Endothelial cell of umbilical vein (primary cell): ENCODE measurements at regions not wholly inside any gene's neighbourhood (a gene's known extent, or its start where the extent isn't known, plus 50 kb on each side); places are given as distances from the start of the nearest gene placed in this dataset.
A peak's percentile ranks its signal among the peaks of the same experiment; 100 is the strongest.

ENCODE experiments used
- BruUV-seq: library from RNA; stranded (reverse); fragments of 400-500 nt; replicated peaks from 2 replicates; lab custom pipeline; 2021; lab: Mats Ljungman, UMichigan
- CTCF ChIA-PET: fragments of 300-600, 350-600 bp; sonication (Branson Sonifier 250); formaldehyde crosslinking; loops from one replicate; lab custom pipeline; 2021; ENCODE audit warnings: antibody characterized with exemption, inconsistent platforms; lab: Charles Lee
- POLR2A ChIA-PET: fragments of 300-600, 350-600 bp; sonication (Branson Sonifier 250); formaldehyde crosslinking; loops from one replicate; lab custom pipeline; 2021; ENCODE audit warnings: antibody characterized with exemption, inconsistent platforms; lab: Charles Lee
- DNase-seq: peaks from one replicate; pipeline ENCODE4 v3.0.0-alpha.2; 2011; ENCODE audit warnings: low read depth, low spot score
- FAIRE-seq: peaks from 2 replicates; lab custom pipeline; 2011; peaks lifted over from hg19 to GRCh38; lab: Jason Lieb, UNC
- H2AFZ ChIP-seq: 2 replicates; pipeline ENCODE4 v1.6.0; 2012; ENCODE audit warnings: low read depth, low read length, control low read depth, inconsistent platforms
- H3K27ac ChIP-seq: 2 replicates; pipeline ENCODE4 v1.5.1; 2011; ENCODE audit warnings: low read depth, mild to moderate bottlenecking, control low read depth, low read length, moderate library complexity; ENCODE audit not compliant: insufficient read depth
- H3K27me3 ChIP-seq, 2 experiments: 2 replicates each; pipeline versions ENCODE4 v1.6.0 to v1.6.1; 2011; ENCODE audit warnings: low read length in 2 of 2, mixed read lengths in 1 of 2; ENCODE audit not compliant: control insufficient read depth in 2 of 2, insufficient read depth in 2 of 2
- H3K36me3 ChIP-seq, 2 experiments: 2 replicates in 1 of 2; 3 replicates in 1 of 2; pipeline ENCODE4 v1.5.1; 2011; ENCODE audit warnings: low read length in 2 of 2, mild to moderate bottlenecking in 1 of 2, moderate library complexity in 1 of 2; ENCODE audit not compliant: control insufficient read depth in 2 of 2, insufficient read depth in 2 of 2; ENCODE audit errors: extremely low read depth in 1 of 2
- H3K4me1 ChIP-seq: 3 replicates; pipeline ENCODE4 v1.5.1; 2011; ENCODE audit warnings: mild to moderate bottlenecking, low read length; ENCODE audit not compliant: control insufficient read depth, insufficient read depth; ENCODE audit errors: extremely low read depth
- H3K4me2 ChIP-seq: 2 replicates; pipeline ENCODE4 v1.6.1; 2011; ENCODE audit warnings: low read length, control low read depth, mixed read lengths; ENCODE audit not compliant: insufficient read depth
- H3K4me3 ChIP-seq, 3 experiments: fragments of 200-600 bp in 1 of 3; sonication (generic), shearing (Covaris generic) in 1 of 3; replicated peaks in 1 of 3; 2 replicates each; pipeline ENCODE4 v1.5.1; 2011 to 2016; ENCODE audit warnings: control low read depth in 3 of 3, low read length in 3 of 3, mild to moderate bottlenecking in 2 of 3, inconsistent platforms in 1 of 3, low read depth in 1 of 3, moderate library complexity in 1 of 3; ENCODE audit not compliant: insufficient read depth in 1 of 3
- H3K79me2 ChIP-seq: 2 replicates; pipeline ENCODE4 v1.6.0; 2012; ENCODE audit warnings: low read length, inconsistent platforms; ENCODE audit not compliant: control insufficient read depth, insufficient read depth
- H3K9ac ChIP-seq: replicated peaks from 2 replicates; pipeline ENCODE3; 2011; ENCODE audit warnings: low read length, control low read depth; ENCODE audit not compliant: insufficient read depth; ENCODE audit errors: extremely low read depth
- H3K9me1 ChIP-seq: replicated peaks from 3 replicates; pipeline ENCODE4 v1.6.0; 2011; ENCODE audit warnings: mild to moderate bottlenecking, low read length; ENCODE audit not compliant: control insufficient read depth, insufficient read depth; ENCODE audit errors: extremely low read depth
- H3K9me3 ChIP-seq: replicated peaks from 2 replicates; pipeline ENCODE4 v1.5.1; 2012; ENCODE audit warnings: low read length, inconsistent platforms; ENCODE audit not compliant: control insufficient read depth, insufficient read depth
- H4K20me1 ChIP-seq: replicated peaks from 2 replicates; pipeline ENCODE3; 2011; ENCODE audit warnings: mild to moderate bottlenecking, low read length; ENCODE audit not compliant: control insufficient read depth, insufficient read depth; ENCODE audit errors: extremely low read depth
- CTCF ChIP-seq, 2 donors: IDR thresholded peaks; 1 replicate in 1 of 2; 2 replicates in 1 of 2; pipeline ENCODE4 v1.5.1; 2011; ENCODE audit warnings: low read length in 2 of 2, mild to moderate bottlenecking in 2 of 2, moderate library complexity in 2 of 2, control low read depth in 1 of 2, inconsistent platforms in 1 of 2, low read depth in 1 of 2; ENCODE audit not compliant: insufficient read depth in 1 of 2; ENCODE audit errors: extremely low read depth in 1 of 2
- EZH2 ChIP-seq: IDR thresholded peaks from 2 replicates; pipeline ENCODE4 v1.6.1; 2012; ENCODE audit warnings: borderline replicate concordance, low read depth, mild to moderate bottlenecking, moderate library complexity, low read length, inconsistent platforms; ENCODE audit not compliant: severe bottlenecking
- GATA2 ChIP-seq: IDR thresholded peaks from 2 replicates; pipeline ENCODE4 v1.7.0; 2011; ENCODE audit warnings: low read depth, mild to moderate bottlenecking, moderate library complexity, mixed read lengths, low read length; ENCODE audit not compliant: insufficient read length, insufficient read depth
- JUN ChIP-seq: IDR thresholded peaks from 2 replicates; pipeline ENCODE4 v1.6.1; 2011; ENCODE audit warnings: borderline replicate concordance, low read depth; ENCODE audit not compliant: insufficient read length, insufficient read depth
- MAX ChIP-seq: IDR thresholded peaks from 2 replicates; pipeline ENCODE4 v1.6.1; 2011; ENCODE audit not compliant: insufficient read depth, insufficient read length
- MYC ChIP-seq: IDR thresholded peaks from one replicate; pipeline ENCODE4 v1.6.1; 2011; ENCODE audit warnings: mild to moderate bottlenecking, low read depth, low read length
- POLR2A ChIP-seq: IDR thresholded peaks from 2 replicates; pipeline ENCODE4 v1.6.1; 2012; ENCODE audit warnings: low read depth, mild to moderate bottlenecking, control low read depth, low read length
- POLR2AphosphoS5 ChIP-seq: IDR thresholded peaks from 2 replicates; pipeline ENCODE4 v1.6.1; 2012; ENCODE audit warnings: low read depth, mild to moderate bottlenecking, control low read depth, low read length, moderate library complexity; ENCODE audit not compliant: insufficient read depth
- dilution Hi-C: fragments of 300-500 bp; cut with MboI; formaldehyde crosslinking; loops from one replicate; pipeline ENCODE4 v1.15.0; 2019; ENCODE audit warnings: low sequenced_read_pairs; ENCODE audit not compliant: extremely low pct_ligation_motif_present
- intact Hi-C: fragments of 100-400 bp; cut with micrococcal nuclease; formaldehyde crosslinking; loops from one replicate; pipeline ENCODE4 v1.10.0; 2022

- H3K36me3 ChIP-seq = no peaks in the 10 kb centered on the region
- H4K20me1 ChIP-seq = no peaks in the 10 kb centered on the region
- H3K9ac ChIP-seq = no peak overlapping the region
- POLR2A ChIA-PET = no interaction called here
- intact Hi-C loops = no loop called here
- no peak overlapping the region for H2AFZ ChIP-seq
- H3K4me1 ChIP-seq = no peaks in the 10 kb centered on the region
- CTCF ChIA-PET = interaction anchor here (0.6 to 1.4 kb wide), 2 partner anchors 11 to 30 kb away, joined by 3 to 4 read pairs; no protein-coding TSS in a partner anchor
- no peak overlapping the region for H3K4me3 ChIP-seq
- no peaks in the 10 kb centered on the region for H3K9me1 ChIP-seq
- no peaks in the 10 kb centered on the region for H3K9me3 ChIP-seq
- H3K27ac ChIP-seq = no peak overlapping the region
- no peaks in the 10 kb centered on the region for H3K79me2 ChIP-seq
- FAIRE-seq = no peak
- H3K27me3 ChIP-seq = peaks cover 2 to 3% of the 10 kb centered on the region in 2 experiments
- TF ChIP-seq MYC (no peak), JUN (no peak), CTCF (IDR thresholded peaks at IDR 0.05; ENCODE audit: extremely low read depth in 1 of 2, insufficient read depth in 1 of 2, low read depth in 1 of 2, low read length in 2 of 2) (no peak), POLR2AphosphoS5 (no peak)
- H3K4me2 ChIP-seq = no peak overlapping the region
- dilution Hi-C loops = no loop called here
- peak; percentile 34 for DNase-seq
- no TSS peak for BruUV-seq
Measured at GRCh38 chr13:48783181-48783630, 129.5 kb downstream of the CYSLTR2 start.

- dilution Hi-C loops (no loop called here), intact Hi-C loops (no loop called here)
- no peak for DNase-seq
- Histone ChIP-seq H3K9me1 (no peaks in the 10 kb centered on the region), H3K4me2 (no peak overlapping the region), H3K79me2 (no peaks in the 10 kb centered on the region), H3K36me3 (no peaks in the 10 kb centered on the region), H3K4me3 (no peak overlapping the region), H3K9me3 (no peaks in the 10 kb centered on the region), H3K27me3 (peaks cover 2 to 3% of the 10 kb centered on the region in 2 experiments), H2AFZ (no peak overlapping the region), H3K4me1 (no peaks in the 10 kb centered on the region), H4K20me1 (no peaks in the 10 kb centered on the region), H3K27ac (no peak overlapping the region), H3K9ac (no peak overlapping the region)
- TF ChIP-seq JUN (no peak), EZH2 (no peak), POLR2AphosphoS5 (no peak), GATA2 (no peak), POLR2A (no peak), MAX (no peak)
- no peak for FAIRE-seq
- ChIA-PET CTCF (interaction anchor here (0.6 to 0.7 kb wide), 2 partner anchors 31 to 34 kb away, joined by 3 read pairs; no protein-coding TSS in a partner anchor), POLR2A (no interaction called here)
- no TSS peak for BruUV-seq
Measured at GRCh38 chr13:48783695-48784230, 130.0 kb downstream of the CYSLTR2 start.
